Thyroid gland (tissue), 4 donors: ENCODE measurements at regions not wholly inside any gene's neighbourhood (a gene's known extent, or its start where the extent isn't known, plus 50 kb on each side); places are given as distances from the start of the nearest gene placed in this dataset.

Experiments
- DNase-seq, 2 donors: peaks; one replicate each; pipeline ENCODE4 v3.0.0-alpha.2; 2019
- H3K27ac ChIP-seq, 3 donors: fragments of 200-600 bp; sonication (generic); 1 replicate in 2 of 3; 2 replicates in 1 of 3; pipeline ENCODE4 v1.5.1; 2016 to 2019; ENCODE audit warnings: mild to moderate bottlenecking in 1 of 3, moderate library complexity in 1 of 3
- H3K27me3 ChIP-seq: fragments of 200-600 bp; sonication (generic); one replicate; pipeline ENCODE4 v1.5.1; 2019
- H3K36me3 ChIP-seq, 2 donors: fragments of 200-600 bp; sonication (generic); one replicate each; pipeline ENCODE4 v1.5.1; 2016 to 2019
- H3K4me1 ChIP-seq, 2 donors: fragments of 200-600 bp; sonication (generic); one replicate each; pipeline ENCODE4 v1.5.1; 2017 to 2019
- H3K4me3 ChIP-seq, 3 donors: fragments of 200-600 bp; sonication (generic); replicated peaks in 1 of 3; 1 replicate in 2 of 3; 2 replicates in 1 of 3; pipeline ENCODE4 v1.5.1; 2016; ENCODE audit warnings: mild to moderate bottlenecking in 1 of 3
- H3K9me3 ChIP-seq: fragments of 200-600 bp; sonication (generic); one replicate; pipeline ENCODE4 v1.5.1; 2017
- POLR2A ChIP-seq, 2 donors: fragments of 450-650 bp; IDR thresholded peaks; one replicate each; pipeline ENCODE4 v1.6.1; 2017; ENCODE audit warnings: antibody characterized with exemption in 2 of 2, mild to moderate bottlenecking in 2 of 2, moderate library complexity in 1 of 2
- WGBS, 2 donors: methylation state at CpG; one replicate each; pipeline ENCODE4 v1.1.5; 2017; 5-methylcytosine and 5-hydroxymethylcytosine counted together
- intact Hi-C: fragments of 100-400 bp; cut with DNase I; formaldehyde crosslinking; loops from one replicate; pipeline ENCODE4 v1.15.1; 2023
- TF ChIP-seq, protein P1 (sequence below), 6 experiments: fragments of 200-600 bp in 3 of 6; fragments of 450-650 bp in 3 of 6; sonication (generic) in 3 of 6; IDR thresholded peaks; one replicate each; pipeline ENCODE4 v1.5.1; 2016 to 2019; ENCODE audit warnings: antibody characterized with exemption in 6 of 6, mild to moderate bottlenecking in 2 of 6, inconsistent platforms in 1 of 6, moderate library complexity in 1 of 6

GRCh38 chr17:73962308-73962707 is 241.2 kb upstream of the RPL38 start:
- TF ChIP-seq, protein P1, sequence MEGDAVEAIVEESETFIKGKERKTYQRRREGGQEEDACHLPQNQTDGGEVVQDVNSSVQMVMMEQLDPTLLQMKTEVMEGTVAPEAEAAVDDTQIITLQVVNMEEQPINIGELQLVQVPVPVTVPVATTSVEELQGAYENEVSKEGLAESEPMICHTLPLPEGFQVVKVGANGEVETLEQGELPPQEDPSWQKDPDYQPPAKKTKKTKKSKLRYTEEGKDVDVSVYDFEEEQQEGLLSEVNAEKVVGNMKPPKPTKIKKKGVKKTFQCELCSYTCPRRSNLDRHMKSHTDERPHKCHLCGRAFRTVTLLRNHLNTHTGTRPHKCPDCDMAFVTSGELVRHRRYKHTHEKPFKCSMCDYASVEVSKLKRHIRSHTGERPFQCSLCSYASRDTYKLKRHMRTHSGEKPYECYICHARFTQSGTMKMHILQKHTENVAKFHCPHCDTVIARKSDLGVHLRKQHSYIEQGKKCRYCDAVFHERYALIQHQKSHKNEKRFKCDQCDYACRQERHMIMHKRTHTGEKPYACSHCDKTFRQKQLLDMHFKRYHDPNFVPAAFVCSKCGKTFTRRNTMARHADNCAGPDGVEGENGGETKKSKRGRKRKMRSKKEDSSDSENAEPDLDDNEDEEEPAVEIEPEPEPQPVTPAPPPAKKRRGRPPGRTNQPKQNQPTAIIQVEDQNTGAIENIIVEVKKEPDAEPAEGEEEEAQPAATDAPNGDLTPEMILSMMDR (IDR thresholded peaks at IDR 0.05): no peak
- TF ChIP-seq POLR2A (IDR thresholded peaks at IDR 0.05): no peak
- intact Hi-C loops: no loop called here

DNA sequence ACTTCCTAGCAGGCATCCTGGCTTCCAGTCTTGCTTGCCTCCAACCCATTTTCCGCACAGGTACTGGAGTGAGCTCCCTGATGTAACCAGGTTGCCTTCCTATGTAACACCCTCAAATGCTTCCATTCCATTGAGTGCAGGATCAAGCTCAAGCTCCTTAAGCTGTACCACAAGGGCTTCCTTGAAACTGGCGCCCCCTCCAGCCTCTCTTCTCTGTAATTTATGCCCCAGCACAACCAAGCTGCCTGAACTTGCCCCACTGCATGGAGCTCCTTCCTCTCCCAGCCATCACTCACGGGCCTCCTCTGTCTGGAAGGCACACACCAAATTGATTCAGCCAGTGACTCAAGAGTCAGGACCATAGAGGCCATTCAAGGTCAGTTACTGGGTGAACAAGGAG is 234.8 kb upstream of the RPL38 start:
- Histone ChIP-seq H3K9me3 (no peaks in the 10 kb centered on the region), H3K36me3 (no peaks in the 10 kb centered on the region), H3K4me3 (no peak overlapping the region), H3K27ac (no peak overlapping the region), H3K27me3 (no peaks in the 10 kb centered on the region), H3K4me1 (no peaks in the 10 kb centered on the region)
- TF ChIP-seq POLR2A (IDR thresholded peaks at IDR 0.05): no peak
- TF ChIP-seq, protein P1 (IDR thresholded peaks at IDR 0.05): no peak
- whole genome bisulfite sequencing, 2 donors: 77 to 81% methylated on average over 3 of the region's 3 CpGs
- intact Hi-C loops: no loop called here
- DNase-seq: no peak

More at GRCh38 chr17:73962308-73962707, 241.2 kb upstream of the RPL38 start:
- Histone ChIP-seq H3K27ac (no peak overlapping the region), H3K36me3 (no peaks in the 10 kb centered on the region), H3K4me3 (no peak overlapping the region), H3K9me3 (no peaks in the 10 kb centered on the region), H3K4me1 (no peaks in the 10 kb centered on the region), H3K27me3 (no peaks in the 10 kb centered on the region)
- 67 to 68% methylated on average over 2 of the region's 2 CpGs for WGBS, 2 donors
- DNase-seq: no peak

- TF ChIP-seq POLR2A (IDR thresholded peaks at IDR 0.05): no peak
- TF ChIP-seq, protein P1 (IDR thresholded peaks at IDR 0.05): no peak
- WGBS, 2 donors: 79 to 85% methylated on average over 7 of the region's 7 CpGs
- H3K4me1 ChIP-seq: no peaks in the 10 kb centered on the region
- H3K9me3 ChIP-seq: no peaks in the 10 kb centered on the region
- intact Hi-C loops: no loop called here
- H3K4me3 ChIP-seq: no peak overlapping the region
- H3K27ac ChIP-seq: no peak overlapping the region
- H3K27me3 ChIP-seq: no peaks in the 10 kb centered on the region
- no peak for DNase-seq
- no peaks in the 10 kb centered on the region for H3K36me3 ChIP-seq
These were observed 233.5 kb upstream of the RPL38 start for GRCh38 chr17:73969956-73970355.

- H3K4me1 ChIP-seq: no peaks in the 10 kb centered on the region
- intact Hi-C loops: no loop called here
- H3K4me3 ChIP-seq: no peak overlapping the region
- H3K9me3 ChIP-seq: no peaks in the 10 kb centered on the region
- no peak overlapping the region for H3K27ac ChIP-seq
- no peak for DNase-seq
- no peaks in the 10 kb centered on the region for H3K27me3 ChIP-seq
- WGBS, 2 donors: 78 to 80% methylated on average over 4 of the region's 4 CpGs
- no peaks in the 10 kb centered on the region for H3K36me3 ChIP-seq
- no peak for TF ChIP-seq POLR2A (IDR thresholded peaks at IDR 0.05)
- TF ChIP-seq, protein P1 (IDR thresholded peaks at IDR 0.05): no peak
These were observed 232.4 kb upstream of the RPL38 start for GRCh38 chr17:73971127-73971526.

DNA sequence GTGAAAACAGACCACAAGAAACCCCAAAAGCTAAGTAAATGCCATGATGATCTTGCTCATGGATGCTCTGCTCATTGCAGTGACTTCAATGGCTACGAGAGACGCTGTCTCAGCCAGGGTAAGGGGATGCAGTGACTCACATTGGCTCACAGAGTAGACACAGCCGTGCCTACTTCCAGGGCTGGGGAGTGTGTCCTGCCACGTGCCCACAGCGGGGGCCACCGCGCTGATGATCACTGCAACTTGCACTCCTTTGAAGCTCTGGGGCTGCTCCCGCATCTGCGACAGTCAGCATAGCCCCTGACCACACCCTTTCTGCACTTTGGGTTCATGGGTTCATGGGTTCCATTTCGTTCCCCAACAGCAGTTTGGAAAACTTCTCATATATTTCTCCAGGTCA is 231.4 kb upstream of the RPL38 start:
- no peak overlapping the region for H3K27ac ChIP-seq
- peaks cover 7 to 9% of the 10 kb centered on the region in 2 donors for H3K4me1 ChIP-seq
- H3K36me3 ChIP-seq: no peaks in the 10 kb centered on the region
- H3K27me3 ChIP-seq: no peaks in the 10 kb centered on the region
- TF ChIP-seq POLR2A (IDR thresholded peaks at IDR 0.05): no peak
- TF ChIP-seq, protein P1 (IDR thresholded peaks at IDR 0.05): no peak
- no peak for DNase-seq
- intact Hi-C loops: no loop called here
- no peaks in the 10 kb centered on the region for H3K9me3 ChIP-seq
- WGBS, 2 donors: 92 to 94% methylated on average over 9 to 10 of the region's 10 CpGs
- no peak overlapping the region for H3K4me3 ChIP-seq
